CD4-positive, alpha-beta T cell treated with Interleukin-10 for 1 hour (primary cell): ENCODE measurements at regions not wholly inside any gene's neighbourhood (a gene's known extent, or its start where the extent isn't known, plus 50 kb on each side); places are given as distances from the start of the nearest gene placed in this dataset.

ENCODE experiments used
- DNase-seq: peaks from one replicate; pipeline ENCODE4 v3.0.0-alpha.2; 2020

- DNase-seq, result no peak
These were observed 79.6 kb upstream of the MTPN start for GRCh38 chr7:136056651-136057231.

GRCh38 chr7:136055266-136055665, 78.1 kb upstream of the MTPN start:
- no peak for DNase-seq

GRCh38 chr7:136053689-136054485, 76.7 kb upstream of the MTPN start:
- no peak for DNase-seq

- no peak for DNase-seq
These were observed 74.2 kb upstream of the MTPN start for GRCh38 chr7:136051203-136051928.

GRCh38 chr7:136050462-136050847, 73.3 kb upstream of the MTPN start:
- no peak for DNase-seq

- DNase-seq, result no peak
These were observed 72.8 kb upstream of the MTPN start for GRCh38 chr7:136049818-136050461.

- no peak for DNase-seq
These were observed 72.0 kb upstream of the MTPN start for GRCh38 chr7:136049117-136049516.

GRCh38 chr7:136046548-136046947, 69.4 kb upstream of the MTPN start:
- DNase-seq, result no peak

- DNase-seq, result no peak
These were observed 68.8 kb upstream of the MTPN start for GRCh38 chr7:136045992-136046391.

GRCh38 chr7:136045181-136045580, 68.0 kb upstream of the MTPN start:
- no peak for DNase-seq

GRCh38 chr7:136039577-136040345, 62.6 kb upstream of the MTPN start:
- DNase-seq, result no peak

- no peak for DNase-seq
These were observed 59.2 kb upstream of the MTPN start for GRCh38 chr7:136036336-136036735.

- no peak for DNase-seq
These were observed 57.0 kb upstream of the MTPN start for GRCh38 chr7:136034132-136034531.

GRCh38 chr7:136033413-136034031, 56.4 kb upstream of the MTPN start:
- no peak for DNase-seq

- no peak for DNase-seq
These were observed 53.7 kb upstream of the MTPN start for GRCh38 chr7:136030867-136031318.

GRCh38 chr7:136030330-136030729, 53.2 kb upstream of the MTPN start:
- no peak for DNase-seq

- DNase-seq, result no peak
These were observed 50.0 kb upstream of the MTPN start for GRCh38 chr7:136027160-136027559.
